HG03045 (cell line): ENCODE measurements at regions not wholly inside any gene's neighbourhood (a gene's known extent, or its start where the extent isn't known, plus 50 kb on each side); places are given as distances from the start of the nearest gene placed in this dataset.
"Not testable (repeated sequence)": the region's sequence is repeated elsewhere in the genome, so short reads cannot be mapped to it uniquely, and the experiment has no call there.

Source experiments
- ATAC-seq: cut with Tn5 transposase; IDR thresholded peaks from one replicate; pipeline ENCODE4 v1.9.1; 2021; ENCODE audit warnings: mild to moderate bottlenecking, moderate library complexity; ENCODE audit not compliant: unreplicated experiment

DNA sequence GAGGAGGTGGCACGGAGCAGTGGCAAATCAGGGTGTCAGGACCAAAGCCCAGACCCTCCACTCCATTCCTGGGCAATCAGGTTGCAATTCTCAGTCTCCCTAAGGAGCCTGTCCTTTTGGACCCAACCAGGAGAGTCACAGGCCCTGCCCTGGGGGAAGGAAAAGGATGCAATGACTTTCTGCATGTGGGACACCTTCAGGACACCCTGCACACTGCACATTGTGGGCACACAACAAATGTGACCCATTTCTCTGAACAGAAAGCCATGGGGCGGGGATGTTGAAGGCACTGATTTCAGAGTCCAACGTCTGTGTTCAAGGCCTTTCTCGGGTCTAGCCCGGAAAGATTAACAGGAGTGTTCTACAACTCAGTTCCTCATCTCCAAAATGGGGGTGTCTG is 286.2 kb upstream of the FOXF1 start:
- no peak for ATAC-seq

DNA sequence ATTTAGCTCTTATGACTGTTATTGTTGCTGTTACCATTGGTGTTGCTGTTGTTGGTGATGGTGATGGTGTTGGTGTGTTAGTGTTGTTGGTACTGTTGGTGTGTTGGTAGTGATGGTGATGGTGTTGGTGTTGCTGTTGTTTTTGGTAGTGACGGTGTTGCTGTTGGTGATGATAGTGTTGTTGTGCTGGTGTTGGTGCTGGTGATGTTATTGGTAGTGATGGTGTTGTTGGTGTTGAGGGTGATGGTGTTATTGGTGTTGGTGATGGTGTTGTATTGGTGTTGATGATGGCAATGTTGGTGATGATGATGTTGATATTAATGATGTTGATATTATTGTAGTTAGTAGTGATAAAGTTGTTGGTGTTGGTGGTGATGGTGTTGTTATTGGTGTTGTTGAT is 285.7 kb upstream of the FOXF1 start:
- no peak for ATAC-seq

DNA sequence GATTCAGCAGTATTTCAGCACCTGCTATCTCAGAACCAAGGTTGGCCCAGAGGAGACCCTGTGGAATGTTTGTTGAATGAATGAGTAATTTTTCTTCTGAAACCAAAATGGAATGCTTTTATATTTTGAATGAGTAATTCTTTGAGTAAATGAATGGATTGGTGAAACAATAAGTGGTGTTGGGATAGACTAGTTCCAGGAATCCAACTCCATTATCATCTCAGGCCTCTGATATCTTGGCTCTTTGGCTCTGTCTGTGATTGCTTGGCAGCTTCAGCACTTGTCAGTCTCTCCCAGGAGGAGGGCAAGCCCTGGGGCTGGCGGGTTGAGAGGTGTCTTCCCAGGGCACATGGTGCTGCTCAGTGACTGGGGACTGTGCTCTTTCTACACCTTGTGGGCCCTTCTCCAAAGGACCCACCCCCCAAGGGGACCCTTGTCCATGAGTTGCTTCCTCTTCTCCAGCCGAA is 284.4 kb upstream of the FOXF1 start:
- ATAC-seq, result no peak

DNA sequence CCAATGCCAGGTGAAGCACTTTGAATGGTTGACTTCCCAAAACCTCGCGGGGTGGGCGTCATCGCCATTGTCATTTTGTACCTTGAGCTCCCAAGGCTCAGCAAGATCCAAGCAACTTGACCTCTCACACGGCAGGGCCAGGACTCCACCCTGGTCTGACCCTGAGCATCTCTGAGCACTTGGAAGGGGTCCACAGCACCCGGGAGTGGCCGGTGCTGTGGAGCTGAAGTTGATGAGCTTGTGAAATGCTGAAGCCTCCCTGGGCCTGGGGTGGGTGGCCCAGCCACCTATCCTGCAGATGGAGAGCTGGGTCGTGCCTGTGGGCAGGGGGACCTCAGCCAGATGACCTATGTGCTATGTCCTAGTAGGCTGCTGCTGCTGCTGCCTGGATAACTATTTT is 283.3 kb upstream of the FOXF1 start:
- ATAC-seq, result no peak

DNA sequence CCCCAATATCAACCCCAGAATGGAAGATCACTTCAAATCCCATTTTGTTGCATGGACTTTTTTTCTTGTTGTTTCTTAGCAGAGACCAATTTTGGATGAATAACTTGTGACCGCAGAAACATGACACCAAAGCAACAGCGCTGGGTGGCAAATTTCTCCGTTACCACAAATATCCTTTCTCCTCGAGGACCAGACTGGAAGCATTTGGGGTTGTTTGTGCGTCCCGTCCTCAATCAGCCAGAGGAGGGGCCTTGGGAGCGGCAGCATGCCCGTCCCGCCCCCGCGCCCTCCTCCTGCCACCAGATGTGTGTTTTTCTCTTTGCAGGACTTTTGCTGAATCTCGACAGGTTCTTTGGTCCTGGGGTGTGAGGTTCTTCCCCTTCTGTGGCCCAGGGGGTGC is 282.5 kb upstream of the FOXF1 start:
- no peak for ATAC-seq

DNA sequence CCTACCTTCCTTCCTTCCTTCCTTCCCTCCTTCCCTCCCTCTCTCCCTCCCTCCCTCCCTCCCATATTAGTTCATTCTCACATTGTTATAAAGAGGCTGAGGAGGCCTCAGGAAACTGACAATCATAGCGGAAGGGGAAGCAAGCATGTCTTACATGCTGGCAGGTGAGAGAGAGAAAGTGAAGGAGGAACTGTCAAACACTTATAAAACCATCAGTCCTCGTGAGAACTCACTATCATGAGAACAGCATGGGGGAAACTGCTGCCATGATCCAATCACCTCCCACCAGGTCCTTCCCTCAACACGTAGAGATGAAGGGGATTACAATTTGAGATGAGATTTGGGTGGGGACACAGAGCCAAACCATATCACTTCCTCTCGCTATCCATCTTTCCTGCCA is 281.6 kb upstream of the FOXF1 start:
- no peak for ATAC-seq

DNA sequence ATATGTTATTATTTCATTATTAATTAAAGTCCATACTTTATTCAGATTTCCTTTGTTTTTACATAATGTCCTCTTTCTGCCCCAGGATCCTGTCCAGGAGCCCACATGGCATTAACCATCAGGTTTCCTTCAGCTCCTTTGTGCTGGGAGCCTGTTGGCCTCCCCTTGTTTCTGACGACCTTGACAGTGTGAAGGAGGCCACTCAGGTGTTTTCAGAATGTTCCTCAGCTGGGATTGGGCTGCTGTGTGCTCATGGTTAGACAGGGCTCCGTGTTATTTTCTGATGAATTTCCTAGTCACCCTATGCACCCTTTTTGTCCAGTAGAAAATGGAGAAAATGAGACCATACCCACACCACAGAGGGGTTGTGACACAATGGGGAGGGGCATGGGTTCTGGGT is 281.0 kb upstream of the FOXF1 start:
- ATAC-seq, result no peak

DNA sequence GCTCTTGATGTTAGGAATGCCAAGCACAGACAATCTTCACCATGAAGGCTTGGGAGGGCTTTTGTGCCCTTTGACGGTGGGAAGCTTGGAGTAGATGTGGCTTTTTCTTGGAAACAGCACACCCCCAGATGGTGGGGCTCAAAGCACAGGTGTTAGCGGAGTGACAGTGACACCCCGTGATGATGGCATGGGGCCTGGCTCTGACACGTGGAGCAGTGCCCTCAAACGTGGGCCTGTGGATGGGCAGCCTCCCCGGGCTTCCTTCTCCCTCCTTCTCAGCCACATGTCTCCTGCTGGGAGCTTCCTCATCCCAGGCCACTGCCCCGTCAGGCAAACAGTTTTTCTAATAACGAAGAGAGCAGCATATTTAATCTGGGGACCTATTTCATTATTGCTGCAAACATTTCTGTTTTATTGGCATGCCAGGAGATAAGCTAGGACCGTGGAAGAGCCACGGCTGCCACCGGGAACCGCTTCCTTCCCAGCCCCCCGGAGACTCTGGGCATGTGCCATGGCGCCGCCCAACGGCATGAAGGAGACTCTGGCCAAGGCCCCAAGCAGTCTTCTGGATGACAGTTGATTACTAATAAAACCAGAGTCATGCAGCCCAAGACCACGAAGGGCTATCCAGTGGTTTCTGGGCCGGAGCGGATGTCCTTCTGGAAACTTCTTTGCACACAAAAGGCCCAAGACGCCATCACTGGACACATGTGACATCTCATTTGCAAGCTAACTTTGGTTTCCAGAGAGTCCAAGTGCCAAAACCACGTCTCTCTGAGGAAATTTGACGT is 280.3 kb upstream of the FOXF1 start:
- ATAC-seq, result no peak

DNA sequence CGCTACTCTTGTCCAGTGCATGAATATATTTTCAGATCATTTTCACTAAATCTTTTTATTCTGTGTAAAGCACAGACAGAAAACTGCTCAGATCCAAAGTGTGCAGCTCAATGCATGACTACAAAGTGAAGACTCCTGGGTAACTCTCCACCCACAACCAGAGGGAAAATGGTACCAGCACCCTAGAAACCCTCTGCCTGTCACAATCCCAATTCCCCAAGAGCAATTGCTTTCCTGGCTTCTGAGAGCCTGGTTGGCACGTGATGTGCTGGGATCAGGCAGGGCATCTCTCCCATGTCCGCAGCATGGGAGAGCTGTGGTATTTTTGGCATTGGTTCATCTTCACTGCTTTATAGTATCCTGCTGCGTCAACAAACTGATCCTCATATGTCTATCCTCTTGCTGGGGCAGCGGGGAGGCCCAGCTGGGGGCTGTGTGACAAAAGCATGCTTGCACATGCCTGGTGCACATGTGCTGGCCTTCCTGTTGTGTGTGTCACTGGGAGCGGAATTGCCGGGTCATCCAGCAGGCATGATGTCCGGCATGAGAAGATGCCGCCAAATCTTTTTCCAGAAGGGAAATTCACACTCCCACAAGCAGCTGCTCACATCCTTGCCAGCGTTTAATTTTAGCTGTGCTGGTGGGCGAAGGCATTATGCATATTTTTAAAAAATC is 278.9 kb upstream of the FOXF1 start:
- no peak for ATAC-seq

DNA sequence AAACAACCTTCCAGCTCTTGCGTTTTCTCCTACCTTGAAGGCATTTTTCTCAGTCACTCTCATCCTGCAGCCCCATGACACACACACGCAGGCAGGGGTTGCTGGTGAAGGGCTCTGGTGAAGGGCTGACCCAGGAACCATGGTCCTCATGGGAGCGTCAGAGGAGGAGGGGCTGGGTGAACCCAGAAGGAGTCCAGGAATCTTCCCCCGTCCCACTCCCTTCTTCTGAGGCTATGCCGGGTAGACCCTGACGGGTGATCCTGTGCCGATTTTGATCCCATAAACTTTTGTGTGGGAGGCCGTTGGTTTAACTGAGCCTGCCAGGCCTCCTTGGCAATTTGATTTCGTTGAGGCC is 278.4 kb upstream of the FOXF1 start:
- no peak for ATAC-seq

DNA sequence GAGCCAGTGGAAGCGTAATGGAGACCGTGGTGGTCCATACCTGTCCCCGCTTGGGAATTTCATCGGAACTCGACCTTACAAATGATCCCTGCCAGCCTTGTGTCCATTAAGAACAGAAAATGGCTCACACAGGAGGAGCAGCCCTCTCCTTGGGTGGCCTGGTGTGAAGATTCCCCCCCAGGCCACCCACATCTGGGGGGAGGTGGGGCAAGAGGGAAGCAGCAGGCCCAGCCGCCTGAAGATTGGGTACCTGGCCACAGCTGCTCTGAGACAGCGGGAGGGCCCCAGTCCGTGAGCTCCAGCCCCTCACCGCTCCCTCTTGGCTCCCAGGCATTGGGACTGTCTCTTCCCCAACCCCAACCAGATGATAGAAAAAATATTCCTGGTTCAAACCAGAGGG is 277.8 kb upstream of the FOXF1 start:
- no peak for ATAC-seq

DNA sequence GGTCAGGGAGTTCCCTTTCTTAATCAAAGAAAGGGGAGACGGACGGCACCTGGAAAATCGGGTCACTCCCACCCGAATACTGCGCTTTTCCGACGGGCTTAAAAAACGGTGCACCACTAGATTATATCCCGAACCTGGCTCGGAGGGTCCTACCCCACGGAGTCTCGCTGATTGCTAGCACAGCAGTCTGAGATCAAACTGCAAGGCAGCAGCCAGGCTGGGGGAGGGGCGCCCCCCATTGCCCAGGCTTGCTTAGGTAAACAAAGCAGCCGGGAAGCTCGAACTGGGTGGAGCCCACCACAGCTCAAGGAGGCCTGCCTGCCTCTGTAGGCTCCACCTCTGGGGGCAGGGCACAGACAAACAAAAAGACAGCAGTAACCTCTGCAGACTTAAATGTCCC is 276.8 kb upstream of the FOXF1 start:
- not testable (repeated sequence) for ATAC-seq

DNA sequence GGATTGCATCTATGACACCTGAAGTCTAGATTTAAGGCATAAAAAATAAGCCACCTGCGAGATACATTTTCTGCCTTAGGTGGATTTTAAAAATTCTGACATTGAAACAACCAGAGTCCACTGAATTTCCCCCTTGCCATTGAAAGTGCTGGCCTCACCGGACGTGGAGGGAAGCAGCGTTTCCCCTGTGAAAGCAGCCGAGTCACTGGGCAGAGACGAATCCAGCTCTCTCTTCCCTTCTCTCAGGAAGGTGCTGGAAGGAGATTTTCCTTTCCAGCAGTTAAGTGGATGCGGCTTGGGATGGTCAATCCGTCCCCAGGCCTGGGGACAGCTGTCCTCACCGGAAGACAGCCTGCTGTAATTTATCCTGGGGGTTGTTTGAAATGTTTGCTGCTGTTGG is 270.9 kb upstream of the FOXF1 start:
- ATAC-seq, result no peak

DNA sequence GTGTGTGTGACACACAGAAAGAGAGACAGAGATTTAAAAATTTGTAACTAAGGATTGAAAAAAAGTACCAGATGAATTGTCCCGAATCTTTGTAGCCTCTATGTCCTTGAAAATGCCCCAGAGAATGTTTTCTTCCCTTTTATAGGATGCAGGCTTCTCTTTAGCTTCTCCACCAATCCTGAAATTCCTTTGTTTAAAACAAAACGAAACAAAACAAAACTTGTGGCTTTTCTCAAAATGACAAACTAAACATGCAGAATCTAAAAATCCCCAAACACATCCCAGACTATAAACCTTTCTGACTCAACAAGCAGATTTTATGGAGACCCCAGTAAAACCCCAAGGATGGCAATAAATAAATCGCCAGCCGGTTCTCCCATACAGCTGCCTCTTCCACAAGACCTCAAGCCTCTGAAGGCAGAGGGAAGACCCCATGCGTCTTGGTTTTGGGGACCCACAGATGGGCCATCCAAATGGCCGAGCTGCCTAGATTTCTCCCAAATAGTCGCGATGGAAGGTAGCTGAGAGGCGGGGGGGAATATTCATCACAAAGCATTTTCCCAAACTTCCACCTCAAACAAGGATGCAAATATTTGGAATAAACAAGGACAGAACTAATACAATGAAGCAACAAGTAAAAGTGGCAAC is 269.5 kb upstream of the FOXF1 start:
- ATAC-seq, result no peak

DNA sequence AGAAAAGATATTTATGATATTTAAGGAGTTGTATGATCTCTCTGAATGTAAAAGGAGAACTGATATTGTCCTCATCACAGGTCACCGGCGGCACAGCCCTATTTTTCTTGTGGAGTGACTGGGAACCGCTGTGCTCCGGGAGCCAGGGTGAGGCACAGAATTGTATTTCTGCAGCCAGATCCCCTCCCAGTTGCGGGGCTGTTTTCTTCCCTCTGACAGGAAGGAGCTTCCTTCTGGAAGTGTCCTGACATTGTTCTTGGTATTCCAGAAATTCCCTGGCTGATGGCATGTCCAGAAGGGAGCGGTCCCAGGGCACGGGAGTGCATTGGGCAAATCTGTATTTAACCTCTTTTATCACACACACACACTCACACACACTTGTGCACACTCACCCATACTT is 268.6 kb upstream of the FOXF1 start:
- ATAC-seq, result no peak

DNA sequence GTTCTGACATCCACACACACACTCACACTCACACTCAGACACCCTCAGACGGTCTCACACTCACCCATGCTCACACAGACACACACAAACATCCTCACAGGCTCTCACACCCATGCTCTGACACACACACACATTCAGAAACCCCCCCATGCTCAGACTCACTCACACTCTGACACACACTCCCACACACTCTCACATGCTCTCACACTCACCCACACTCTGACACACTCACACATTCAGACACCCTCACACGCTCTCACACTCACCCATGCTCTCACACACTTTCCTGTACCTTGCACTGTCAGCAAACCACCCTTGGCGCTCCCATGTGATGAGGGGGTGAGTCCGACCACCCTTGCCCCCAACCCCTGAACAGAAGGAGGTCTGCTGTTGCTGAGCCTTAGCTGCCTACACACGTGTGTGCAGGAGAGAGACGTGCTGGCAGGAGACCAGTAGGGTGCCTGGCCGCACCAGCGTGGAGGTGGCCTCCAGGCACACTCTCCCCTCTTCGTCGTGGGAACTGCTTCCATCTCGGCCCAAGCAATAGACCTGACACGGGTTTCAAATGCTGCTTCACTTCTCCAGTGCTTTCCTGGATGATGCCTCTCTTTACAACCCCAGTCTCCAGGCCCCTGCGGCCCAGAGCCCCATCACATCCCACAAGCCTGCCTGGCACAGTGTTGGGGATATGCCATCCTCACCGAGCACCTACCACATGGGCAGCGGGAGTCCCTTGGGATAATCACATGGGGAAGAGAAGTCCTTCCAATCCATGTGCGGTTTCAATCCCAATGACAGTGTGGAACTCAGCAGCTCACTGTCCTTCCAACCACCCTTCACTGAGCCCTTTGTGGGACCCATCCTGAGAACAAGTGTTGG is 267.8 kb upstream of the FOXF1 start:
- ATAC-seq, result no peak

DNA sequence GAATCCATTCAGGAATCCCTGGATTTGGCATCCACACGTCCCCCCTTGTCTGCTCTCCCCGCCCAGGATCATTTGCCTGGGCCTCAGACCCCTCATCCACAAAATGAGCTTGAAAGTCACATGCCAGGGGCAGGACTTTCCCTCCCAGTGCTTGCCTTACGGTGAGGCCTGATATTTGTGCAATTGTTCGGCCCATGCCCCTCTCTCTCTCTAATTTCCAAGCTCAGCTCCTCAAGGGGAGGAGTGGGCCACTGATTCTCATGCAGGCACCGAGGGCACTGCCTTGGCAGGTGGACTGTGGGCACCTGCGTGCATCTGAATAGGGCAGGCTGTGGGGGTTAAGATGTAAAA is 267.2 kb upstream of the FOXF1 start:
- no peak for ATAC-seq

DNA sequence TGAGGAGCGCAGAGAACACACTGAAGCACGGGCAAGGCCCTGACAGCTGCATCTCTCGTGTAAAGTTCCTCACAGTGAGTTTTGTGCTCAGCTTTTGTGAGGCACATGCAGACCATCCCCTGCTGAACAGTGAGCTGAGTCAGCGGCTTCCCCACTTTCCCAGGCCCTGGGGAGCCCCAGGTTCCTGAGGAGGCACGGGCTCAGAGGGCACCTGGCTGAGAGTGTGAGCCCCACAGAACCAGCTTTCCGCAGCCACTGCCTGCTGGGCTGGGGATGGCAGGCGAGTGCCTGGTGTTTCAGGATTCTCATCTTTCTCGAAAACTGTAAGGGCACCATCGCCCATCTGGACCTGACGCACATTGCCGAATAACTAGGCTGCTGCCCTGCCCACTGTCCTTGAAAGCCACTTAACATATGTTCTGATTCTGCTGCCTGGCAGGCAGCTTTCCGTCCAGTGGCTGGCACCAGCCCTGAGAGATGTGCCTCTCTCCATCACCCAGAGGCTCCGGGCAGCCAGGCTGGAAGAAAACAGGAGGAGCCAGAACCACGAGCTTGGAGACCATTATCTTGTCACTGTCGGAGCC is 266.7 kb upstream of the FOXF1 start:
- ATAC-seq, result no peak

DNA sequence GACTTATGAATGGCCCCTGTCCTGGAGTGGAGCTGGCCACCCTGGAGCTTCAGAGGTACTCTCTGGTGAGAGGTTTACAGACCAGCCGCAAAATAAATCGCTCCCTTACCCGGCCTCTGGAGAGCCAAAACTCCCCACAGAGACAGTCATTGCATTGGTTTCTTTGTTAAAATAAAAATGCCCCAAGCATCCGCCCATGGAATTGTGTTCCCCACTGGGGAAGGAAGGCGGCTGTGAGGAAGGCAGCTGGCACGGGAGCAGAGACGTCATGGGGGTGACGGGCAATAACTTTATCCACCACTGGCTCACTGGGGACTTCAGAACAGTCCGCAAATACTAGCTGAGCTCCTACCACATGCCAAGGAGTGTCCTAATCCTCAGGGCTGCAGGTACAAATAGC is 266.2 kb upstream of the FOXF1 start:
- no peak for ATAC-seq

DNA sequence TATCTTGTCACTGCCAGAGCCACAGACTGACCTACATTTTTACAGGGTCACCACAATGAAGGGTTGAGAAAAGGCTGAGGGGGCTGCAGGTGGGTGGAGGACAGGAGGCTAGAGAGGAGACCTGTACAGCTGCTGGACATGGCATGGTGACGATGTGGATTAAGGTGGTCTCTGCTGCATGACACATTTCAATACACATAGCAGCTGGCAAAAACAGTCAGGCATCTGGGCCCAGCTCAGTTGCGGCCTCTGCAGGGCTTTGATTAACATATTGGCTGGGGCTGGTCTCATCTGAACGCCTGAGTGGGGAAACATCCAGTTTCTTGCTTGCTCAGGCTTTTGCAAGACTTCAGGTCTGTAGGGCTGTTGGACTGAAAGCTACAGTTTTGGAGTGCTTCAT is 265.4 kb upstream of the FOXF1 start:
- ATAC-seq, result no peak

DNA sequence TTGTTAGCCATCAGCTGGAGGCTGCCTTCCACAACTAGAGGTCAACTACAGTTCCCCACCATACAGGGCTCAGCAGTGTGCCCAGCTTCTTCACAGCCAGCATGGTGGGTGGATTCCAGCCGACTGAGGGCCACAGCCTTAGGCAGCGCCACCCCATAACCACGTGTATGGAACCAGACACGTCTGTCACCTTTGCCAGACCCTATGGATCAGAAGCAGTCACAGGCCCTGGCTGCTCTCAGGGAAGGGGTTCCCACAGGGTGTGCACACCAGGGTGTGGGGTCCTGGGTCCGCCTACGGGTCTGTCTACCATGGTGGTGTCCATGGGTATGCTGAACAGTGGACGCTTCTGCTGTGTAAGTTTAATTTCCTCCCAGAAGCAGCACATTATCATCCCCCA is 265.0 kb upstream of the FOXF1 start:
- ATAC-seq, result no peak
